Cardiac muscle cell (in vitro differentiated cells and primary cell): ENCODE measurements at regions not wholly inside any gene's neighbourhood (a gene's known extent, or its start where the extent isn't known, plus 50 kb on each side); places are given as distances from the start of the nearest gene placed in this dataset.
A peak's percentile ranks its signal among the peaks of the same experiment; 100 is the strongest.
"Not testable (repeated sequence)": the region's sequence is repeated elsewhere in the genome, so short reads cannot be mapped to it uniquely, and the experiment has no call there.

Experiments used
- DNase-seq, 2 donors: peaks; one replicate each; pipeline versions ENCODE4 v3.0.0 to v3.0.0-alpha.2; 2010 to 2017; ENCODE audit warnings: low read depth in 1 of 2, low spot score in 1 of 2
- H3K27ac ChIP-seq: fragments of 200-600 bp; sonication (generic); 2 replicates; pipeline ENCODE4 v1.5.1; 2016
- H3K27me3 ChIP-seq: fragments of 200-600 bp; sonication (generic); 2 replicates; pipeline ENCODE4 v1.6.0; 2016; ENCODE audit warnings: control low read depth
- H3K36me3 ChIP-seq: fragments of 200-600 bp; sonication (generic); 2 replicates; pipeline ENCODE4 v1.5.1; 2016; ENCODE audit warnings: control low read depth
- H3K4me1 ChIP-seq: fragments of 200-600 bp; sonication (generic); 2 replicates; pipeline ENCODE4 v1.8.1; 2017; ENCODE audit warnings: low read depth, mild to moderate bottlenecking, mixed run types
- H3K4me3 ChIP-seq: fragments of 200-600 bp; sonication (generic); 2 replicates; pipeline ENCODE4 v1.5.1; 2016; ENCODE audit warnings: mild to moderate bottlenecking
- H3K9me3 ChIP-seq: fragments of 200-600 bp; sonication (generic); 2 replicates; pipeline ENCODE4 v1.5.1; 2017; ENCODE audit warnings: low read depth, mild to moderate bottlenecking, control low read depth
- TF ChIP-seq, protein P1 (sequence below): IDR thresholded peaks from 2 replicates; pipeline ENCODE4 v1.5.1; 2012; ENCODE audit warnings: low read depth, mild to moderate bottlenecking, low read length

GRCh38 chr10:28393956-28394568 lies 91.2 kb upstream of the MPP7 start:
- H3K4me3 ChIP-seq, result no peak overlapping the region
- H3K4me1 ChIP-seq, result no peaks in the 10 kb centered on the region

GRCh38 chr10:28396331-28396730 lies 93.5 kb upstream of the MPP7 start:
- TF ChIP-seq, protein P1, sequence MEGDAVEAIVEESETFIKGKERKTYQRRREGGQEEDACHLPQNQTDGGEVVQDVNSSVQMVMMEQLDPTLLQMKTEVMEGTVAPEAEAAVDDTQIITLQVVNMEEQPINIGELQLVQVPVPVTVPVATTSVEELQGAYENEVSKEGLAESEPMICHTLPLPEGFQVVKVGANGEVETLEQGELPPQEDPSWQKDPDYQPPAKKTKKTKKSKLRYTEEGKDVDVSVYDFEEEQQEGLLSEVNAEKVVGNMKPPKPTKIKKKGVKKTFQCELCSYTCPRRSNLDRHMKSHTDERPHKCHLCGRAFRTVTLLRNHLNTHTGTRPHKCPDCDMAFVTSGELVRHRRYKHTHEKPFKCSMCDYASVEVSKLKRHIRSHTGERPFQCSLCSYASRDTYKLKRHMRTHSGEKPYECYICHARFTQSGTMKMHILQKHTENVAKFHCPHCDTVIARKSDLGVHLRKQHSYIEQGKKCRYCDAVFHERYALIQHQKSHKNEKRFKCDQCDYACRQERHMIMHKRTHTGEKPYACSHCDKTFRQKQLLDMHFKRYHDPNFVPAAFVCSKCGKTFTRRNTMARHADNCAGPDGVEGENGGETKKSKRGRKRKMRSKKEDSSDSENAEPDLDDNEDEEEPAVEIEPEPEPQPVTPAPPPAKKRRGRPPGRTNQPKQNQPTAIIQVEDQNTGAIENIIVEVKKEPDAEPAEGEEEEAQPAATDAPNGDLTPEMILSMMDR, result no peak
- no peaks in the 10 kb centered on the region for H3K9me3 ChIP-seq
- no peaks in the 10 kb centered on the region for H3K36me3 ChIP-seq
- H3K4me1 ChIP-seq, result no peaks in the 10 kb centered on the region
- H3K27ac ChIP-seq, result no peak overlapping the region
- no peaks in the 10 kb centered on the region for H3K27me3 ChIP-seq
- no peak overlapping the region for H3K4me3 ChIP-seq
- no peak for DNase-seq

More at GRCh38 chr10:28393956-28394568, 91.2 kb upstream of the MPP7 start:
- Histone ChIP-seq H3K27me3 (no peaks in the 10 kb centered on the region), H3K27ac (no peak overlapping the region), H3K9me3 (no peaks in the 10 kb centered on the region), H3K36me3 (no peaks in the 10 kb centered on the region)
- TF ChIP-seq, protein P1, result peak; percentile 97
- DNase-seq, result peak; percentile 72 to 81

GRCh38 chr10:28397229-28397628 lies 94.4 kb upstream of the MPP7 start:
- Histone ChIP-seq H3K9me3 (no peaks in the 10 kb centered on the region), H3K27me3 (no peaks in the 10 kb centered on the region), H3K27ac (no peak overlapping the region), H3K36me3 (no peaks in the 10 kb centered on the region), H3K4me3 (no peak overlapping the region), H3K4me1 (no peaks in the 10 kb centered on the region)
- TF ChIP-seq, protein P1, result no peak
- DNase-seq, result no peak

DNA sequence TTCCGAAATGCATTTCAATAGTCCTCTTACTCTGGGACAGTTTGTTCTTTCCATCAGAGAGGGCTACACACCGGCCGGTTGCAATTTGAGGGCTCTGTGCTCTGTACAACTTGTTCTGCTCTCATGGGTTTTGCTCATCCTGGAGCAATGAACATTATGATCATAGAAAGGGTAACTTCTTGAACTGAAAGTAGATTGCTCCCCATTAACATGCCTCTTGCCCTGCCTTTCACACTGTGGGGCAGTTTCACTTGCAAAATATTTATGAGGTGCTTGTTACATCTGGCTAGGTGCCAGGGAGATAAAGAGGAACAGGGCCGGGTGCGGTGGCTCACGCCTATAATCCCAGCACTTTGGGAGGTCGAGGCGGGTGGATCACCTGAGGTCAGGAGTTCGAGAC lies 97.3 kb upstream of the MPP7 start:
- TF ChIP-seq, protein P1, result no peak
- no peaks in the 10 kb centered on the region for H3K36me3 ChIP-seq
- no peak overlapping the region for H3K27ac ChIP-seq
- no peaks in the 10 kb centered on the region for H3K9me3 ChIP-seq
- no peaks in the 10 kb centered on the region for H3K4me1 ChIP-seq
- no peak for DNase-seq
- no peak overlapping the region for H3K4me3 ChIP-seq
- H3K27me3 ChIP-seq, result no peaks in the 10 kb centered on the region

GRCh38 chr10:28400681-28401080 lies 97.8 kb upstream of the MPP7 start:
- no peak for DNase-seq
- Histone ChIP-seq H3K4me1 (no peaks in the 10 kb centered on the region), H3K4me3 (no peak overlapping the region), H3K36me3 (no peaks in the 10 kb centered on the region), H3K27ac (no peak overlapping the region), H3K27me3 (no peaks in the 10 kb centered on the region), H3K9me3 (no peaks in the 10 kb centered on the region)
- TF ChIP-seq, protein P1, result no peak

DNA sequence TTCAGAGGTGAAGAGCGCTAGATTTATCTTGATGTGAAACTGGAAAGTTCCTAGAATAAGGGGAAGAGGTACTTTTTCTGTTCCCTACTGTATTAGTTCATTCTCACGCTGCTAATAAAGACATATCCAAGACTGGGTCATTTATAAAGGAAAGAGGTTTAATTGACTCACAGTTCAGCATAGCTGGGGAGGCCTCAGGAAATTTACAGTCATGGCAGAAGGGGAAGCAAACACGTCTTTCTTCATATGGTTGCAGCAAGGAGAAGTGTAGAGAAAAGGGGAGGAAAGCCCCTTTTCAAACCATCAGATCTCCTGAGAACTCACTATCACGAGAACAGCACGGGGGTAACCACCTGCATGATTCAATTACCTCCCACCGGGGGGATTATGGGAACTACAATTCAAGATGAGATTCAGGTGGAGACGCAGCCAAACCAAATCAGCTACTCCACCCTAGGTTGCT lies 99.8 kb upstream of the MPP7 start:
- not testable (repeated sequence) for H3K4me3 ChIP-seq, H3K36me3 ChIP-seq, DNase-seq, H3K4me1 ChIP-seq, H3K27me3 ChIP-seq, H3K9me3 ChIP-seq, H3K27ac ChIP-seq
